ENCODE measurements at regions not wholly inside any gene's neighbourhood (a gene's known extent, or its start where the extent isn't known, plus 50 kb on each side); places are given as distances from the start of the nearest gene placed in this dataset.
"Not testable (repeated sequence)": the region's sequence is repeated elsewhere in the genome, so short reads cannot be mapped to it uniquely, and the experiment has no call there.

DNA sequence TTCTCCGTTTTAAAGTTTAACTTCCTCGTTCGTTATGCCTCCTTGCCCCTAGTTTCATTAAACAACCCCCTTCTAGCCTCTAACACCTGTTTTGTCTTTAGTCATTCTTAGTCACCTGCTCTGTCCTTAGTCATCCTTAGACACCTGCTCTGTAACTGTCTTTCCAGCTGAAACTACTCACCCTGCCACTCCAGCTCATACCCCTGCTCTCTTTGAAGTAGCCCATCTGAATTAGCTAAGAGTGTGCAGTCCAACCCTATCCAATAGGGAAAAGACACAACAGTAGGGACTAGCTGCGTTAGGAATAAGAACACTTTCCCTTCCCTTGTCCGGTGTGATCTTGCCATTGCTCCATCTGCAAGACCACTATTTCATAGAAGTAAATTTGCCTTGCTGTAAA lies 446.5 kb downstream of the CCT8L2 start:
- TF ChIP-seq, protein P1, sequence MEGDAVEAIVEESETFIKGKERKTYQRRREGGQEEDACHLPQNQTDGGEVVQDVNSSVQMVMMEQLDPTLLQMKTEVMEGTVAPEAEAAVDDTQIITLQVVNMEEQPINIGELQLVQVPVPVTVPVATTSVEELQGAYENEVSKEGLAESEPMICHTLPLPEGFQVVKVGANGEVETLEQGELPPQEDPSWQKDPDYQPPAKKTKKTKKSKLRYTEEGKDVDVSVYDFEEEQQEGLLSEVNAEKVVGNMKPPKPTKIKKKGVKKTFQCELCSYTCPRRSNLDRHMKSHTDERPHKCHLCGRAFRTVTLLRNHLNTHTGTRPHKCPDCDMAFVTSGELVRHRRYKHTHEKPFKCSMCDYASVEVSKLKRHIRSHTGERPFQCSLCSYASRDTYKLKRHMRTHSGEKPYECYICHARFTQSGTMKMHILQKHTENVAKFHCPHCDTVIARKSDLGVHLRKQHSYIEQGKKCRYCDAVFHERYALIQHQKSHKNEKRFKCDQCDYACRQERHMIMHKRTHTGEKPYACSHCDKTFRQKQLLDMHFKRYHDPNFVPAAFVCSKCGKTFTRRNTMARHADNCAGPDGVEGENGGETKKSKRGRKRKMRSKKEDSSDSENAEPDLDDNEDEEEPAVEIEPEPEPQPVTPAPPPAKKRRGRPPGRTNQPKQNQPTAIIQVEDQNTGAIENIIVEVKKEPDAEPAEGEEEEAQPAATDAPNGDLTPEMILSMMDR (IDR thresholded peaks at IDR 0.05): not testable (repeated sequence)
- not testable (repeated sequence) for TF ChIP-seq POLR2AphosphoS5, POLR2A (IDR thresholded peaks at IDR 0.05)
